T-helper 2 cell treated with Interferon-gamma antibody and Interleukin-4, amounts not matched to agents 100 ng/mL and 5 ng/mL, for 36 hours (primary cell): ENCODE measurements at regions not wholly inside any gene's neighbourhood (a gene's known extent, or its start where the extent isn't known, plus 50 kb on each side); places are given as distances from the start of the nearest gene placed in this dataset.
"Not testable (repeated sequence)": the region's sequence is repeated elsewhere in the genome, so short reads cannot be mapped to it uniquely, and the experiment has no call there.

ENCODE experiments used
- intact Hi-C: fragments of 100-400 bp; cut with micrococcal nuclease; formaldehyde crosslinking; loops from one replicate; pipeline ENCODE4 v1.15.1; 2023

DNA sequence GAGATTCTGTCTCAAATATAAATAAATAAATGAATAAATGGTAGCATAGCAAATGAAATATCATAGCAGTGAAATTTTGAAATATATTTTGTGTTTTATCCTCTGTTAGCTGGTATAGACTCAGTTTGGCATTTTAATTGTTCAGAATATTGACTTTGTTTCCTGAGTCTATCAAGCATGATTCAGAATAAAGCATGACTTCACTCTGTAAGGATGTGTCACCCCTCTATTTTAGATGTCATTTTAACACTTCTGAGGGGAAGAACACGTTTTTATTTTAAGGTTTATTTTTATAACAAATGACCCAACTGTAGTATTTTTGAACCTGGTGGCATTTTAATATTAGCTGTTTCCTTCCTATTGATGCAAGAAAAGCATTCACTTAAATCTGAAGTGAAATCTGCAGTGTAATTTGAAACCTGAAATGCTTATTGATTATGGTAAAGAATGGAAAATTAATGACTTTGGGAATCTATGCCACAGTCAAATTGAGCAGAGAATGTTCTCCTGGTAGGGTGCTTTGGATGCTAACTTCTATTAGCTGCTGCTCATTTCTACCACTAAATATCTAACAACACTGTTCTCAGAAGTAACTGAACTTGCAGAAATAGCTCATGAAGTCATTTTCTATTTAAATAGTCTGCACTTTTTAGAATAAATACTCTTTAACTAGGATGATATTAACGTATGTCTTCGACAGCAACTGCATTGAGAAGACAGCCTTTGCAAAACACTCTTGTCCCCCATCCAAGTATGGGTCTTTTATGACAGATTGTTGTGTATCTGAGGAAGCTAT lies 114.2 kb downstream of the SOX4 start:
- intact Hi-C loops = no loop called here

DNA sequence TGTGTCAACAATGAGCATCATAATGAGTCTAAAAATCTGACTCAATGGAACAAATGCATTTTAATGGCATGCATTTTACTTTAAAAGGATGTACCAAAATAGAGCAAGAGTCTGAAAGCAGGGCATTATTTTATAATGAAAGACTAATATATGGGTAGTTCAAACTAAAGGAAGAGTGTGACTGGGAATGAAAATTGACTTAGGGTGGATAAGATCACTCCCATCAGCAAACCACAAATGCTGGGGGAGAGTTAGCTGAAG lies 114.7 kb downstream of the SOX4 start:
- intact Hi-C loops = no loop called here

DNA sequence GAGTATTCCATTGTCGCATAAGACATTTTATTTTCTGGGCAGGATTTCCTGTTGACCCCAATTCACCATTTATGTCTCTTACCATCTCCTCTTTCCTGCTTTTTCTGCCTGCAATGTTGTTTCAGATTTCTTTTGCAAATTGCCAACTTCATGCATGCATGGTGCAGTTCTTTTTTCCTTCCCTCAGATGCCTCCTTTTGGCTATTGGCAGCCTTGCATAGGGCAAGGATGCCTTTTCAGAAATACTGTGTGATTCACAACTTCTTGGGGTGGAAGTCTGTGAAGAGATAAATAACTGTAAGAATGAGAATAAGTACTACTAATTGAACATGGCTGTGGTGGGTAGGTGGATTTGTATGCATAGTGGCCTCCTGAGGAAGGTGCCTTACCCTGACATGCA lies 116.7 kb downstream of the SOX4 start:
- intact Hi-C loops = no loop called here

GRCh38 chr6:21710908-21711627 lies 117.5 kb downstream of the SOX4 start:
- intact Hi-C loops = no loop called here

DNA sequence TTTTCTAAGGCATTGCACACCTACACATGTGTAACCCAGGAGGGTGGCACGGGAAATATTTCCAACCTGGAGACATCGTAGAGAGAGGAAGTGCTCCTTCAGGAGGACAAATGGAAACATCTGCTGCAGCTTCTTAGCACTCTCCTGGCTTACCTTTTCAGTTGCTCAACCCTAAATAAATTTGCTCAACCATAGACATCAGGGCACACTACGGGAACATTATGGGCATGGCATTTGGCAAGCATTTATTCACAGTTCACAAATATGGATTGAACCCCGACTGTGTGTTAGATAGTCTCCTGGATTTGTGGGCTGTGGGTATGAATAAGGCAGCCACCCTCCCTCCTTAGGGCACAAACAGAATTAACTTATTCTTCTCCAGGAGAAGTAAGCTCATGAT lies 118.7 kb downstream of the SOX4 start:
- intact Hi-C loops = no loop called here

DNA sequence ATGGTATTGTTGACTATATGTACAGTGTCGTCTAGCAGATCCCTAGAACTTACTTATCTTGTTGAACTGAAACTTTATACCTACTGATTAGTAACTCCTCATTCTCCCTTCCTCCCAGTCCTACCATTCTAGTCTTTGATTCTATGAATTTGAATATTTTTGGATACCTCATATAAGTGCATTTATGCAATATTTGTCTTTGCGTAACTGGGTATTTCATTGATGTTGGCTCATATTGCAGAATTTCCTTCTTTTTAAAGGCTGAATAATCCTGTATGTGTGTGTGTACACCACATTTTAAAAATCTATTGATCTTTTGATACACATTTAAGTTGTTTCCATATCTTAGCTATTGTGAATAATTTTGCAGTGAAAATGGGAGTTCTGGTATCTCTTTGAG lies 119.9 kb downstream of the SOX4 start:
- intact Hi-C loops = no loop called here

DNA sequence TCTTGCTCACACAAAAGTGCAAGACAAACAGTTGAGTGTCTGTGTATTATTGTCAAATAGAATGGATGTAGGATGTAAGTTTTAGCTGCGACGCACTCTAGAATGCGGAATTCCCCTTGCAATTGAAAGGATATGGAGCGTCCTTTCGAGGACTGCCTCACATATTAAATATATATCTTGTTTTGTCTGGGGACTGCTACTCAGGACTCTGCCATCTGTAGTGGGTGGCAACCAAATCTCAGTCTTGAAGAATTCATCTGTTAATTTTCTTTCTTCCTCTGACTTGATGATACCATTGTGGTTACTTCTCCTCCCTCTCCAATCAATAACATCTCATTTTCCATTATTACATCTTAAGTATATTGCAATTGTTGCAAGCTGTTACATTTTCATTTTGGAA lies 121.6 kb downstream of the SOX4 start:
- intact Hi-C loops = no loop called here

- intact Hi-C loops = no loop called here
These were observed 129.0 kb downstream of the SOX4 start for GRCh38 chr6:21722510-21722909.

DNA sequence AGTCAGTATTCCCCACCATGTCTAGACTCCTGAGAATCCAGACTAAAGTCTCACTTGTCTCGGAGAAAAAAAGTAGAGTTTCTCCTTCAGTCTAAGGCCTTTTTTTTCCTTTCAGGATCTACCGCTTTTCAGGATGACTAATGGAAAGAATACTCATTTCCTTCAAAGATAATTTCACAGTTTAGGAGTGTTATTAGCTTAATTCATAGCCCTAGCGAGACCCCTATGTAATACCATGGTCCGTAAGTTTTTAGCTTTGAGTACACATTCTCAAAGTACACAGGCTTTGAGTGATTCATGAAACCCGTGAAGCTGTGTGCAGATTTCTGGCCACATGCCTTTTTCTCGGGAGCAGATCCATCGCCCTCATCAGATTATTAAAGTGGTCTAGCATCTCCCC lies 133.1 kb downstream of the SOX4 start:
- intact Hi-C loops = no loop called here

DNA sequence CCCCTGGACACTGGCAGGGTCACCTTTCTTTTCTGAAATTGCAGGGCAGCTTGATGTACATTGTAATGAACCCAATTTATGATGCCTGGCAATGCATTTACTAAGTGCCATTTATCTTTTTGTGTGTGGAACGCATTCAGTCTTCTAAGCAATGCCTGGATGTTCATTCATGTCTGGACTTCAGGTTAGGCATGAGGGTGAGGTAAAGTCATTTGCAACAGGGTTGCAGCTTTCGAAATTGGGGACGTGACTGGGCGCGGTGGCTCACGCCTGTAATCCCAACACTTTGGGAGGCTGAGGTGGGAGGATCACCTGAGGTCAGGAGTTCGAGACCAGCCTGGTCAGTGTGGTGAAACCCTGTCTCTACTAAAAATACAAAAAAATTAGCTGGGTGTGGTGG lies 134.6 kb downstream of the SOX4 start:
- intact Hi-C loops = no loop called here

GRCh38 chr6:21729431-21729830 lies 135.9 kb downstream of the SOX4 start:
- intact Hi-C loops = no loop called here

DNA sequence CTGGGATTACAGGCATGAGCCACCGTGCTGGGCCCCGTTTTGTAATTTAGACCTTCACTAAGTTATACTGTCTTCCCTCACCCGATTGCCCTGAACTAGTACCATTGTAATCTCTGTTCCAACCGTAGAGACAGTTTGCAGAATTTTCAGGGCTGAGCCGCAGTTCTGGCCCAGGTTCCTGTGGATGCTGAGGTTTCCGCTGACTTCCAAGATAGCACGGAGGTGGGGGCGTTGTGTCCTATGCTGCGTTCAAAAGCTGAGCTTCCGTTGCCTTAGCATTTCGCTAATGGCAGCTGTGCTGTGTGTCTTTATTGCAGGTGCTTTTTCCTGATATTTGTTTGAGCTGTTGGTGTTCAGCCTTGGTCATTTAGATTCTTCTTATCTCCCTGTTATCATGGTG lies 137.0 kb downstream of the SOX4 start:
- intact Hi-C loops = no loop called here

- intact Hi-C loops = no loop called here
These were observed 138.0 kb downstream of the SOX4 start for GRCh38 chr6:21731411-21732031.

- intact Hi-C loops = not testable (repeated sequence)
These were observed 138.6 kb downstream of the SOX4 start for GRCh38 chr6:21732032-21732730.

DNA sequence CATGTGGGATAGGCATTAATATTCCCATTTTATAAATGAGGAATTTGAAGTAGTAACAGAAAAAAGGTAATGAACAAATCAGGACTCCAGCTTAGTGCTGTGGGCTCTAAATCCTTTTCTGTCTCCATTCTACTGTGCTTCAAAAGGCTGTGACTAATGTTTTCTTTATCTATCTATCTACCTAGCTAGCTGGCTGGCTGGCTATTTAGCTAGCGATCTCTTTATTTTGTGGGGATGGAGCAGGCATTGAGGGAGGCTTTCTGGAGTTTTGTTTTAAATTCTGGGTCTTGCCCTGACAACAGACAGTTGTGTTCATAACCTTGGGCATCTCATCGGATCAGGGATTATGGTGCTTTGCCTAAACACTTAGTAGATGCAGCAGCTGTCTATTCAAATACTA lies 139.2 kb downstream of the SOX4 start:
- intact Hi-C loops = no loop called here

DNA sequence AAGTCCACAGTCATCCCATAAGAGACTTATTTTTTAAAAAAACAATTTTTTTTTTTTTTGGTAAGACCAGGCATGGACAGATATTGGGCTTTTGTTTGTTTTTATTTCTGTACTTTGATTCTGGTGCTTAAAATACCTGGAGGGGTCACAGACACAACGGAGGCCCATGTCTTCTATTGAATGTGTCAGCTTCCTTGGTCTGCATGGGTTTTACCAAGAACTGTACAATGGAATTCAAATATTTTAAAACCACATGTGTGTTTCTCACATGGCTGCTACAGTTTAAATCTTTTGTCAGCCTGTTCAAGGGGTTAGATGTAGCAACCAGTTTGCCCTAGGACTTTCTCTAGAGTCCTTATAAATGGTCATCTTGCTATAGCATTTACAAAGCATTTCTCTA lies 139.8 kb downstream of the SOX4 start:
- intact Hi-C loops = no loop called here

DNA sequence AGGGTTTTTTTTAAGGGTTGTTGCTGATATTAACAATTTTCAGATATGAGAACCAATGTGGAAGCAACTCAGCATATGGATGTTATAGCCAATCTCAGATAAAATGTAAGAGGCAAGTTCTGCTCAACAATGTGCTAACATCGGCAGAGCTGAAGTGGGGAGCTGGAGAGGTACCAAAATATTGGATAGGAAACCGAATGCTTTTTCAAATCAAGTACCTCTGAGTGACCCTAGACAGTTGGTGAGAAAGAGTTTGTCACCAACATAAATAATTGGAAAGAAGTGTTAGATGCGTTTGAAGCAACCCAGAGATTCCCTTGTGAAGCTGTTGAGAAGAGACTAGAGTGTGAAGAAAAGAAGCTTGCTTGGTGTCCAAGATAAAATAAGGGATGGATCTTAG lies 140.7 kb downstream of the SOX4 start:
- intact Hi-C loops = no loop called here

DNA sequence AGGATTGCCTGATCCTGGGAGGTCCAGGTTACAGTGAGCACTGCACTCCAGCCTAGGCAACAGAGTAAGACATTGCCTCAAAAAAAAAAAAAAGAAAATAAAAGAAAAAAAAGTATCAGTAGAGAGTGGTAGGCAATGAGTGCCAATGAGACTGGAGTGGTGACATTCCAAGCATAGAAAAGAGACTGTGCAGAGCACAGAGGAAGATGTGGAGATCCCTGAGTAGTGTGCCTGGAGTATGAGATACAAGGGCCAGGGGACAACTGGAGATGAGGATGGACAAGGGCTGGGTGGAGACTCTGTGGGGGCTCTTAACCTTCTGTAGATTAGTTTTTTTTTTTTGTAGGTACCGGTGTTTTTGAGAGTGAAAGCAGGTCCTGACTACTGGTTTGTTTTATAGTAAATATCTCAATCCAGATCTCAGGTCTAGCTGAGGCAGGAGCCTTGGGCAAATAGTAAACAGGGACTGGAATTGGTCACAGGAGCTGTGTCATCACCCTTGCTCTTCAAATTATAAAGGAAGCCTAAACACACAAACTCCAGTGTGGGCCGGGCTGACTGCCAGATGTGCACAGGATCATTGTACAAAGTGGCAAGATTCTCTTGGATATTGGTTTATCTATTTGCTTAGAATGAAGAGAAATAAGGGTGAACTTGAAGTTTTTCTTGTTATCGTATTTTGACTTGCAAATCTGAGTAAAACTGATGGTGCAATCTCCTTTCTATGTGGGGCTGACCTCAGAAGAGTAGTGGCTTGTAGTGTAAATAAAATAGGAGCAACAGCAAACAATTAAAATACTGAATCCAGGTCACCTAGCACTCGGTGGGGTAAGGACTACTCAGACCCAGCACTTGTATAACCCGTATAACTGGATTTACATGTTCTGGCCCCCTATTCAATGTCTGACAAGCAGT lies 144.9 kb downstream of the SOX4 start:
- intact Hi-C loops = no loop called here

GRCh38 chr6:21739241-21739640 lies 145.7 kb downstream of the SOX4 start:
- intact Hi-C loops = no loop called here

GRCh38 chr6:21739838-21740237 lies 146.3 kb downstream of the SOX4 start:
- intact Hi-C loops = no loop called here
